ENCODE measurements at regions not wholly inside any gene's neighbourhood (a gene's known extent, or its start where the extent isn't known, plus 50 kb on each side); places are given as distances from the start of the nearest gene placed in this dataset.
"Not testable (repeated sequence)": the region's sequence is repeated elsewhere in the genome, so short reads cannot be mapped to it uniquely, and the experiment has no call there.

- TF ChIP-seq ZFX (IDR thresholded peaks at IDR 0.05) (no peak), CTCF (conservative IDR thresholded peaks at IDR 0.05) (no peak)
- H3K27ac ChIP-seq, result no peak overlapping the region
Measured at GRCh38 chr6:19599796-19600464, 237.2 kb upstream of the ID4 start.

- H3K27ac ChIP-seq, result no peak overlapping the region
- no peak for TF ChIP-seq ZFX (IDR thresholded peaks at IDR 0.05)
- no peak for TF ChIP-seq CTCF (conservative IDR thresholded peaks at IDR 0.05)
Measured at GRCh38 chr6:19602434-19603013, 234.6 kb upstream of the ID4 start.

- H3K27ac ChIP-seq, result no peak overlapping the region
Measured at GRCh38 chr6:19603721-19604120, 233.4 kb upstream of the ID4 start.

GRCh38 chr6:19605624-19606023, 231.5 kb upstream of the ID4 start:
- TF ChIP-seq ZFX (IDR thresholded peaks at IDR 0.05) (no peak), CTCF (conservative IDR thresholded peaks at IDR 0.05) (no peak)

More at GRCh38 chr6:19603721-19604120, 233.4 kb upstream of the ID4 start:
- TF ChIP-seq ZFX (IDR thresholded peaks at IDR 0.05), result no peak

GRCh38 chr6:19608546-19608945, 228.6 kb upstream of the ID4 start:
- TF ChIP-seq ZFX (IDR thresholded peaks at IDR 0.05), result no peak

More at GRCh38 chr6:19605624-19606023, 231.5 kb upstream of the ID4 start:
- no peak overlapping the region for H3K27ac ChIP-seq

GRCh38 chr6:19609972-19610641, 227.1 kb upstream of the ID4 start:
- H3K27ac ChIP-seq, result no peak overlapping the region
- TF ChIP-seq ZFX (IDR thresholded peaks at IDR 0.05), result no peak
- TF ChIP-seq CTCF (conservative IDR thresholded peaks at IDR 0.05), result no peak

More at GRCh38 chr6:19608546-19608945, 228.6 kb upstream of the ID4 start:
- no peak overlapping the region for H3K27ac ChIP-seq

GRCh38 chr6:19612672-19613466, 224.3 kb upstream of the ID4 start:
- 0 out of 2 replicates have a peak, but pooled peaks have one; percentile 1 for TF ChIP-seq CTCF (conservative IDR thresholded peaks at IDR 0.05)
- not testable (repeated sequence) for H3K27ac ChIP-seq

- TF ChIP-seq CTCF (conservative IDR thresholded peaks at IDR 0.05), result peak; percentile 9; the same call in 1 of the 2 replicates
- TF ChIP-seq ZFX (IDR thresholded peaks at IDR 0.05), result no peak
Measured at GRCh38 chr6:19613678-19614077, 223.5 kb upstream of the ID4 start.

More at GRCh38 chr6:19613678-19614077, 223.5 kb upstream of the ID4 start:
- H3K27ac ChIP-seq, result no peak overlapping the region
